ENCODE measurements at regions not wholly inside any gene's neighbourhood (a gene's known extent, or its start where the extent isn't known, plus 50 kb on each side); places are given as distances from the start of the nearest gene placed in this dataset.

DNA sequence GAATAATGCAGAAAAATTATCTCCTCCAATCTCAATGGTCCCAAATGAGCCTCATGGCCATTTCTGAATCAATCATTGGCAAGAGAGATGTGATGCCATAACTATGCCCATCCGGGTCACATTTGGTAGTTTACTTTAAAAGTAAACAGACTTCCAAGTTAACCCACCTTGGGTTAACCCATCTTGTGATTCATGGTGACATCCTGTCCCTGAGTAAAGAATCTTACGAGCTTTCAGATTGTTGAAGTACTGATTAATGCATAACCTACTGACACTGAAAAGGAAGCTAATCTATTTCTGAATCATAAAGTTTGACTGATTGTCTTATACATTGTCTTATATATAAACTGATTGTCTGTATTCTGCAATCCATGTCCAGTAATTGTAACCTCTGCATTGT, 467.2 kb upstream of the AGTR1 start:
- Histone ChIP-seq H2AK5ac (ENCODE audit: low read depth, low read length) (no peak overlapping the region), H3K18ac (ENCODE audit: low read depth, low read length) (no peak overlapping the region), H2BK20ac (ENCODE audit: low read depth, low read length) (no peak overlapping the region), H3K79me1 (ENCODE audit: low read depth in 1 of 2, low read length in 2 of 2) (no peaks in the 10 kb centered on the region), H3K9ac (ENCODE audit: low read depth, low read length) (no peak overlapping the region), H2AFZ (replicated peaks; ENCODE audit: low read length, poor library complexity) (no peak overlapping the region), H4K8ac (ENCODE audit: low read depth in 2 of 2, low read length in 2 of 2) (no peak overlapping the region), H2BK120ac (ENCODE audit: low read depth, low read length) (no peak overlapping the region), H3K36me3 (ENCODE audit: control insufficient read depth, insufficient read depth, low read length) (no peaks in the 10 kb centered on the region), H4K5ac (ENCODE audit: low read depth, low read length) (no peak overlapping the region), H4K91ac (ENCODE audit: insufficient read depth, low read depth, low read length) (no peak overlapping the region), H3K27ac (ENCODE audit: insufficient read depth, low read length) (no peak overlapping the region), H3K4me2 (ENCODE audit: low read depth, low read length) (no peak overlapping the region), H2BK5ac (ENCODE audit: low read depth, low read length, poor library complexity, severe bottlenecking) (no peak overlapping the region), H3K9me1 (ENCODE audit: insufficient read depth, low read length) (no peaks in the 10 kb centered on the region), H3K4ac (ENCODE audit: low read depth, low read length) (no peak overlapping the region), H3K4me3 (ENCODE audit: insufficient read depth, low read depth, low read length) (no peak overlapping the region), H3K23ac (ENCODE audit: low read depth, low read length) (no peak overlapping the region), H3K4me1 (ENCODE audit: control insufficient read depth, insufficient read depth, low read length) (no peaks in the 10 kb centered on the region), H3K9me3 (ENCODE audit: control insufficient read depth, insufficient read depth, low read length) (no peaks in the 10 kb centered on the region), H4K20me1 (ENCODE audit: insufficient read depth, low read length) (no peaks in the 10 kb centered on the region), H3K27me3 (ENCODE audit: control insufficient read depth, insufficient read depth, low read length) (no peaks in the 10 kb centered on the region), H3K56ac (ENCODE audit: extremely low read depth, insufficient read depth, low read length) (no peak overlapping the region), H2AK9ac (replicated peaks; ENCODE audit: low read depth, low read length, poor library complexity) (no peak overlapping the region), H3K14ac (replicated peaks; ENCODE audit: low read depth, low read length) (no peak overlapping the region), H2BK15ac (ENCODE audit: low read depth, low read length) (no peak overlapping the region)
- dilution Hi-C loops (cut with HindIII; ENCODE audit: low sequenced_read_pairs, unreplicated experiment), result no loop called here
- ATAC-seq (ENCODE audit: low read depth), result no peak
- WGBS, 2 experiments (ENCODE audit: extremely low coverage in 2 of 2, insufficient read length in 1 of 2), result no CpG with 5 or more reads among the region's 2 CpGs
- TF ChIP-seq SMC3 (IDR thresholded peaks at IDR 0.05; ENCODE audit: low read depth, low read length) (no peak), MXI1 (IDR thresholded peaks at IDR 0.05; ENCODE audit: borderline replicate concordance, low read depth, low read length) (no peak), CHD1 (IDR thresholded peaks at IDR 0.05; ENCODE audit: low read depth, low read length) (no peak), RAD21 (IDR thresholded peaks at IDR 0.05; ENCODE audit: low read length) (no peak), RCOR1 (IDR thresholded peaks at IDR 0.05; ENCODE audit: insufficient replicate concordance, low read length) (no peak), MAZ (IDR thresholded peaks at IDR 0.05; ENCODE audit: borderline replicate concordance, low read depth, low read length) (no peak), ELK1 (IDR thresholded peaks at IDR 0.05; ENCODE audit: borderline replicate concordance, low read depth, low read length) (no peak), CEBPB (IDR thresholded peaks at IDR 0.05; ENCODE audit: low read depth, low read length) (no peak), FOS (IDR thresholded peaks at IDR 0.05; ENCODE audit: low read depth, low read length) (no peak), RFX5 (IDR thresholded peaks at IDR 0.05; ENCODE audit: low read depth, low read length) (no peak), NFE2L2 (IDR thresholded peaks at IDR 0.05; ENCODE audit: low read depth, low read length) (no peak), MAFK (IDR thresholded peaks at IDR 0.05; ENCODE audit: low read depth, low read length) (no peak), BHLHE40 (IDR thresholded peaks at IDR 0.05; ENCODE audit: low read depth, low read length) (no peak), USF2 (IDR thresholded peaks at IDR 0.05; ENCODE audit: low read depth, low read length) (no peak), POLR2A (IDR thresholded peaks at IDR 0.05; ENCODE audit: low read depth, low read length) (no peak)
- TF ChIP-seq, protein P1, sequence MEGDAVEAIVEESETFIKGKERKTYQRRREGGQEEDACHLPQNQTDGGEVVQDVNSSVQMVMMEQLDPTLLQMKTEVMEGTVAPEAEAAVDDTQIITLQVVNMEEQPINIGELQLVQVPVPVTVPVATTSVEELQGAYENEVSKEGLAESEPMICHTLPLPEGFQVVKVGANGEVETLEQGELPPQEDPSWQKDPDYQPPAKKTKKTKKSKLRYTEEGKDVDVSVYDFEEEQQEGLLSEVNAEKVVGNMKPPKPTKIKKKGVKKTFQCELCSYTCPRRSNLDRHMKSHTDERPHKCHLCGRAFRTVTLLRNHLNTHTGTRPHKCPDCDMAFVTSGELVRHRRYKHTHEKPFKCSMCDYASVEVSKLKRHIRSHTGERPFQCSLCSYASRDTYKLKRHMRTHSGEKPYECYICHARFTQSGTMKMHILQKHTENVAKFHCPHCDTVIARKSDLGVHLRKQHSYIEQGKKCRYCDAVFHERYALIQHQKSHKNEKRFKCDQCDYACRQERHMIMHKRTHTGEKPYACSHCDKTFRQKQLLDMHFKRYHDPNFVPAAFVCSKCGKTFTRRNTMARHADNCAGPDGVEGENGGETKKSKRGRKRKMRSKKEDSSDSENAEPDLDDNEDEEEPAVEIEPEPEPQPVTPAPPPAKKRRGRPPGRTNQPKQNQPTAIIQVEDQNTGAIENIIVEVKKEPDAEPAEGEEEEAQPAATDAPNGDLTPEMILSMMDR (conservative IDR thresholded peaks at IDR 0.05; ENCODE audit: low read depth, low read length), result no peak
- ChIA-PET CTCF (no interaction called here), POLR2A (ENCODE audit: unreplicated experiment) (no interaction called here)
- in situ Hi-C loops (cut with MboI; ENCODE audit: low sequenced_read_pairs), result no loop called here
- no TSS peak for BruUV-seq (replicated peaks)
- intact Hi-C loops (cut with micrococcal nuclease), result no loop called here
- no peak for DNase-seq

All from IMR-90 (cell line).